ENCODE measurements at regions not wholly inside any gene's neighbourhood (a gene's known extent, or its start where the extent isn't known, plus 50 kb on each side); places are given as distances from the start of the nearest gene placed in this dataset.
"Not testable (repeated sequence)": the region's sequence is repeated elsewhere in the genome, so short reads cannot be mapped to it uniquely, and the experiment has no call there.

- Histone ChIP-seq H3K36me3 (no peaks in the 10 kb centered on the region), H3K4me1 (peaks cover 0 to 5% (median 0%) of the 10 kb centered on the region in 3 donors), H3K27me3 (no peaks in the 10 kb centered on the region), H3K27ac (no peak overlapping the region), H3K4me3 (no peak overlapping the region), H3K9me3 (peaks cover 0 to 8% (median 7%) of the 10 kb centered on the region in 3 donors)
- intact Hi-C loops (cut with DNase I) = no loop called here
- DNase-seq = no peak
- TF ChIP-seq CTCF (IDR thresholded peaks at IDR 0.05) (no peak), POLR2A (IDR thresholded peaks at IDR 0.05) (no peak)
- 76 to 78% methylated on average over 3 of the region's 3 CpGs for WGBS, 2 donors
Observed at GRCh38 chr6:6950373-6951145, 157.2 kb upstream of the RREB1 start.

- TF ChIP-seq POLR2A (IDR thresholded peaks at IDR 0.05) = no peak
- TF ChIP-seq CTCF (IDR thresholded peaks at IDR 0.05) = no peak
- H3K27ac ChIP-seq = no peak overlapping the region
- H3K27me3 ChIP-seq = no peaks in the 10 kb centered on the region
- H3K4me3 ChIP-seq = no peak overlapping the region
- peaks cover 0 to 3% (median 0%) of the 10 kb centered on the region in 3 donors for H3K4me1 ChIP-seq
- intact Hi-C loops (cut with DNase I) = no loop called here
- peaks cover 0 to 8% (median 7%) of the 10 kb centered on the region in 3 donors for H3K9me3 ChIP-seq
- WGBS, 2 donors = 96 to 100% methylated on average over 3 of the region's 3 CpGs
- no peak for DNase-seq
- no peaks in the 10 kb centered on the region for H3K36me3 ChIP-seq
Observed at GRCh38 chr6:6951355-6951754, 156.4 kb upstream of the RREB1 start.

GRCh38 chr6:6952484-6952883, 155.3 kb upstream of the RREB1 start:
- intact Hi-C loops (cut with DNase I) = no loop called here
- WGBS, 2 donors = no CpG with 5 or more reads among the region's 33 CpGs

GRCh38 chr6:6952927-6953326, 154.8 kb upstream of the RREB1 start:
- H3K4me3 ChIP-seq; H3K27ac ChIP-seq; H3K27me3 ChIP-seq; H3K9me3 ChIP-seq; H3K36me3 ChIP-seq; H3K4me1 ChIP-seq; intact Hi-C loops (cut with DNase I); DNase-seq: not testable (repeated sequence)
- WGBS, 2 donors = 94 to 96% methylated on average over 6 of the region's 6 CpGs

More at GRCh38 chr6:6952484-6952883, 155.3 kb upstream of the RREB1 start:
- no peaks in the 10 kb centered on the region for H3K4me1 ChIP-seq
- H3K27ac ChIP-seq = no peak overlapping the region
- no peak for DNase-seq
- peaks cover 0 to 8% (median 7%) of the 10 kb centered on the region in 3 donors for H3K9me3 ChIP-seq
- no peaks in the 10 kb centered on the region for H3K36me3 ChIP-seq
- H3K4me3 ChIP-seq = no peak overlapping the region
- H3K27me3 ChIP-seq = no peaks in the 10 kb centered on the region
- no peak for TF ChIP-seq POLR2A (IDR thresholded peaks at IDR 0.05)
- no peak for TF ChIP-seq CTCF (IDR thresholded peaks at IDR 0.05)

GRCh38 chr6:6960571-6961251, 147.1 kb upstream of the RREB1 start:
- no peaks in the 10 kb centered on the region for H3K36me3 ChIP-seq
- no peaks in the 10 kb centered on the region for H3K27me3 ChIP-seq
- 57 to 80% methylated on average over 5 of the region's 5 CpGs for WGBS, 2 donors
- H3K9me3 ChIP-seq = no peaks in the 10 kb centered on the region
- no peak for DNase-seq
- H3K4me3 ChIP-seq = no peak overlapping the region
- intact Hi-C loops (cut with DNase I) = no loop called here
- H3K27ac ChIP-seq = no peak overlapping the region
- TF ChIP-seq CTCF (IDR thresholded peaks at IDR 0.05) (no peak), POLR2A (IDR thresholded peaks at IDR 0.05) (no peak)
- H3K4me1 ChIP-seq = no peaks in the 10 kb centered on the region

Data from esophagus squamous epithelium (tissue), 5 donors.